Fibroblast of mammary gland (primary cell): ENCODE measurements at regions not wholly inside any gene's neighbourhood (a gene's known extent, or its start where the extent isn't known, plus 50 kb on each side); places are given as distances from the start of the nearest gene placed in this dataset.

ENCODE experiments used
- DNase-seq: peaks from one replicate; pipeline ENCODE4 v3.0.0-alpha.2; 2010; ENCODE audit warnings: low read depth
- H3K4me3 ChIP-seq: 2 replicates; pipeline ENCODE4 v1.5.1; 2011; ENCODE audit warnings: low read depth, mild to moderate bottlenecking, low read length, moderate library complexity; ENCODE audit not compliant: control insufficient read depth
- CTCF ChIP-seq: conservative IDR thresholded peaks from 2 replicates; pipeline ENCODE4 v1.5.1; 2011; ENCODE audit warnings: low read depth, low read length, inconsistent platforms; ENCODE audit not compliant: control insufficient read depth, insufficient read depth

- DNase-seq, result no peak
- no peak for TF ChIP-seq CTCF
- H3K4me3 ChIP-seq, result no peak overlapping the region
Measured at GRCh38 chr3:66702126-66702525, 201.3 kb upstream of the LRIG1 start.

GRCh38 chr3:66703501-66703900 is 202.7 kb upstream of the LRIG1 start:
- DNase-seq, result peak; percentile 14
- H3K4me3 ChIP-seq, result no peak overlapping the region
- TF ChIP-seq CTCF, result no peak

GRCh38 chr3:66705076-66705475 is 204.3 kb upstream of the LRIG1 start:
- no peak overlapping the region for H3K4me3 ChIP-seq
- no peak for DNase-seq
- no peak for TF ChIP-seq CTCF

GRCh38 chr3:66706890-66707289 is 206.1 kb upstream of the LRIG1 start:
- TF ChIP-seq CTCF, result no peak
- DNase-seq, result no peak
- no peak overlapping the region for H3K4me3 ChIP-seq

- DNase-seq, result no peak
Measured at GRCh38 chr3:66709532-66709931, 208.7 kb upstream of the LRIG1 start.

GRCh38 chr3:66712210-66712609 is 211.4 kb upstream of the LRIG1 start:
- DNase-seq, result no peak
- no peak for TF ChIP-seq CTCF
- no peak overlapping the region for H3K4me3 ChIP-seq

More at GRCh38 chr3:66709532-66709931, 208.7 kb upstream of the LRIG1 start:
- no peak for TF ChIP-seq CTCF
- H3K4me3 ChIP-seq, result no peak overlapping the region

- no peak for TF ChIP-seq CTCF
- H3K4me3 ChIP-seq, result no peak overlapping the region
- no peak for DNase-seq
Measured at GRCh38 chr3:66713921-66714320, 213.1 kb upstream of the LRIG1 start.
